ENCODE measurements at regions not wholly inside any gene's neighbourhood (a gene's known extent, or its start where the extent isn't known, plus 50 kb on each side); places are given as distances from the start of the nearest gene placed in this dataset.
"Not testable (repeated sequence)": the region's sequence is repeated elsewhere in the genome, so short reads cannot be mapped to it uniquely, and the experiment has no call there.

DNA sequence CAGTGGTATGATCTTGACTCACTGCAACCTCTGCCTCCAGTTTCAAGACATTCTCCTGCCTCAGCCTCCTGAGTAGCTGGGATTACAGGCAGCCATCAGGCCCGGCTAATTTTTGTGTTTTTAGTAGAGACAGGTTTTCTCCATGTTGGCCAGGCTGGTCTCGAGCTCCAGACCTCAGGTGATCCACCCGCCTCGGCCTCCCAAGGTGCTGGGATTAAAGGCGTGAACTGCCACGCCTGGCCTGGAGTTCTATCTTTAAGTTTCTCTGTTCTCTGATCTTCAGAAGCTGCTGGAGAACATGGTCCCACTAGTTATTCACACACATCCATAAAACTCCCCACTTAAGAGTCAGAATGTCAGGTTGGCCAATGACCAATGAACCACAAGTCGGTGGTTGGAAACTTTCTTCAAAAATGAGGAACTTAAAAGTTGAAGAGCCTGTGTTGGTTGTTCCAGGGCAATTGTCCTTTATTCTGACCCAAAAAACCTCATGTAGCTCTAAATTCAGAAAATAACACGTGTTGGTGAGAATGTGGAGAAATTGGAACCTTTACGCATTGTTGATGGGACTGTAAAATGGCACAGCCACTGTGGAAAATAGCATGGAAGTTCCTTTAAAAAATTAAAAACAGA, 55.9 kb upstream of the PIK3CB start:
- TF ChIP-seq CTCF (IDR thresholded peaks at IDR 0.05): no peak
- H3K36me3 ChIP-seq: no peaks in the 10 kb centered on the region

DNA sequence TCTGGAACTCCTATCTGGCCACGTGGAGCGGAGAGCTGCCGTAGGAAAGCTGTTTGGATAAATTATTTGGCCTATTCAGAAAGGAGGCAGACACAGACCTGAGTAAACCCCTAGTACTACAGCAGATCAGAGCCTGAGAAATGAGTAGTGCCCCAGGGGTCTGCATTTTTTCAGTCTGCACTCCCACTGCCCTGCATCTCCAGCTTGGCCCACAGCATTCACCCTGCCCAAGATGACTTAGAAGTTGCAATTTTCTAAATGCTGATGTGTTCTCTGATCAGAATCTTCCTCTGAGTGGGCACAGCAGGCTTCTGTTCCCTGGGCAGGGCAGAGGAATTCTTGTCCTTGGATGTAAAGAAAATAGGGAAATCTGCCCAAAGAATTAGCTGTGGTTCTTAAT, 55.1 kb upstream of the PIK3CB start:
- Histone ChIP-seq H3K9me3 (no peaks in the 10 kb centered on the region), H3K27me3 (no peaks in the 10 kb centered on the region), H3K4me3 (ENCODE audit: low read depth in 1 of 2, low read length in 1 of 2) (peak overlapping the region in 1 of 2 experiments; percentile 28), H3K36me3 (no peaks in the 10 kb centered on the region), H3K27ac (peak overlapping the region; percentile 90), H3K4me1 (ENCODE audit: control insufficient read depth in 1 of 2, insufficient read depth in 1 of 2, low read depth in 1 of 2, low read length in 1 of 2) (peaks cover 66 to 70% of the 10 kb centered on the region in 2 experiments)
- no peak for TF ChIP-seq CTCF (IDR thresholded peaks at IDR 0.05)

More for the DNA sequence above, 55.9 kb upstream of the PIK3CB start:
- Histone ChIP-seq H3K4me1 (ENCODE audit: control insufficient read depth in 1 of 2, insufficient read depth in 1 of 2, low read depth in 1 of 2, low read length in 1 of 2) (peaks cover 68 to 77% of the 10 kb centered on the region in 2 experiments), H3K4me3 (ENCODE audit: low read depth in 1 of 2, low read length in 1 of 2) (no peak overlapping the region), H3K27ac (peak overlapping the region; percentile 90), H3K9me3 (no peaks in the 10 kb centered on the region), H3K27me3 (no peaks in the 10 kb centered on the region)

DNA sequence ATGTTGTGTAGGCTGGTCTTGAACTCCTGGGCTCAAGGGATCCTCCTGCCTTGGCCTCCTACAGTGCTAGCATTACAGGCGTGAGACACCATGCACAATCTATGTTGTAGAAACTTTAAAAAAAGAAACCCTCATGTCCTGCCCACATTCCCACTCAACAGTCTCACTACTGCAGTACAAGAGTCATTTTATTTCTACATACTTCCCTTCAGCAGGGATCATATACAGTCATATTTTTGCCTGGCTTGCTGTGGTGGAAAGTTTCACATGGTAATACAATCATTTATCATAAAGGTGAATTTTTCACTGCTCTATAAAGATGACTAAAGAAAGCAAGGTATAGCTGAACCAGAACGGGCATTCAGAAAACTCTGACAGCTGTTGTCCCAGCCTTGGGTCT, 53.8 kb upstream of the PIK3CB start:
- no peaks in the 10 kb centered on the region for H3K36me3 ChIP-seq
- H3K4me3 ChIP-seq (ENCODE audit: low read depth in 1 of 2, low read length in 1 of 2): peak overlapping the region in 1 of 2 experiments; percentile 28
- no peaks in the 10 kb centered on the region for H3K9me3 ChIP-seq
- TF ChIP-seq CTCF (IDR thresholded peaks at IDR 0.05): no peak
- H3K27ac ChIP-seq: peak overlapping the region; percentile 90
- peaks cover 60 to 61% of the 10 kb centered on the region in 2 experiments for H3K4me1 ChIP-seq (ENCODE audit: control insufficient read depth in 1 of 2, insufficient read depth in 1 of 2, low read depth in 1 of 2, low read length in 1 of 2)
- no peaks in the 10 kb centered on the region for H3K27me3 ChIP-seq

GRCh38 chr3:138886096-138886495, 51.4 kb upstream of the PIK3CB start:
- not testable (repeated sequence) for H3K27me3 ChIP-seq; H3K9me3 ChIP-seq; H3K36me3 ChIP-seq; H3K4me3 ChIP-seq (ENCODE audit: low read depth in 1 of 2, low read length in 1 of 2)
- Histone ChIP-seq H3K4me1 (ENCODE audit: control insufficient read depth in 1 of 2, insufficient read depth in 1 of 2, low read depth in 1 of 2, low read length in 1 of 2) (peaks cover 47 to 50% of the 10 kb centered on the region in 2 experiments), H3K27ac (peak overlapping the region; percentile 66)

Measured in neutrophil (primary cell).